ENCODE measurements at regions not wholly inside any gene's neighbourhood (a gene's known extent, or its start where the extent isn't known, plus 50 kb on each side); places are given as distances from the start of the nearest gene placed in this dataset.

DNA sequence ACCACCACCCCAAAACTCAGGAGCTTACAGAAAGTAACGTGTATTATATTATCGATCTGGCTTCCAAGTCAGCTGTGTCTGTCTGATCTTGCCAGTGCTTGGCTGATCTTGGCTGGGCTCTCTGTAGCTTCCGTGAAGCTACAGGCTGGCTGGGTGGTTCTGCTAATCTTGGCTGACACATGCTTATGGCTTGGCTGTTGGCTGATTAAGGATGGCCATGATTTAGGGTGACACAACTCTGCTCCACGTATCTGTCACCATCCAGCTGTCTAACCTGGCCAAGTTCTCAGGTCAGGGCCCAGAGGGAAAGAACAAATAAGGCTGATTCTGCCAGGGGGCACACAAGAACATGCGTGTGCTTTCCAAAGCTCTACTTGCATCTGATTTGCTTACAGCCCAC is 64.7 kb upstream of the PRL start:
- TF ChIP-seq, protein P1, sequence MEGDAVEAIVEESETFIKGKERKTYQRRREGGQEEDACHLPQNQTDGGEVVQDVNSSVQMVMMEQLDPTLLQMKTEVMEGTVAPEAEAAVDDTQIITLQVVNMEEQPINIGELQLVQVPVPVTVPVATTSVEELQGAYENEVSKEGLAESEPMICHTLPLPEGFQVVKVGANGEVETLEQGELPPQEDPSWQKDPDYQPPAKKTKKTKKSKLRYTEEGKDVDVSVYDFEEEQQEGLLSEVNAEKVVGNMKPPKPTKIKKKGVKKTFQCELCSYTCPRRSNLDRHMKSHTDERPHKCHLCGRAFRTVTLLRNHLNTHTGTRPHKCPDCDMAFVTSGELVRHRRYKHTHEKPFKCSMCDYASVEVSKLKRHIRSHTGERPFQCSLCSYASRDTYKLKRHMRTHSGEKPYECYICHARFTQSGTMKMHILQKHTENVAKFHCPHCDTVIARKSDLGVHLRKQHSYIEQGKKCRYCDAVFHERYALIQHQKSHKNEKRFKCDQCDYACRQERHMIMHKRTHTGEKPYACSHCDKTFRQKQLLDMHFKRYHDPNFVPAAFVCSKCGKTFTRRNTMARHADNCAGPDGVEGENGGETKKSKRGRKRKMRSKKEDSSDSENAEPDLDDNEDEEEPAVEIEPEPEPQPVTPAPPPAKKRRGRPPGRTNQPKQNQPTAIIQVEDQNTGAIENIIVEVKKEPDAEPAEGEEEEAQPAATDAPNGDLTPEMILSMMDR (IDR thresholded peaks at IDR 0.05; ENCODE audit: low read depth, low read length), result no peak
- H3K27me3 ChIP-seq, result no peaks in the 10 kb centered on the region; the same call in 1 of the 2 replicates
- no peaks in the 10 kb centered on the region; the same call in 1 of the 2 replicates for H3K9me3 ChIP-seq
- H3K4me1 ChIP-seq, result no peaks in the 10 kb centered on the region
- no peak overlapping the region for H3K4me3 ChIP-seq (ENCODE audit: low read depth, low read length)
- DNase-seq, result no peak
- no peaks in the 10 kb centered on the region for H3K36me3 ChIP-seq

DNA sequence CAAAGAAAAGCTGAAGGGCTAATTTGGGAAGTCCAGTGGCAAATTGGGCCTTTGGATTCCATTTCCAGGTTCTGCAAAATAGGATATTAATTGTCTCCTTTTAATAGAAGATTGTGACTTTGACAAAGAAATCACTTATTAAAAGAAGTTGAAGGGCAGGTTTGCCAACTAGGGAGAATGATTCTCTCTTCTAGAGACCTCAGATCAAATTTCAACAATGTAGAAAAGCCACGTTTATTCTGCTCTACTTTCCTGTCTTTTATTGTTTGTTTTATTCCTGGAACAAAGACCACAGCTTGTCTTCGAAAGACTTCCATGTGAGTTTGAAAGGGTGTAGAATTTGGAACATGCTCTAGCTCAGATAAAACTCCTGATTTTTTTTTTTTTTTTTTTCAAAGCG is 65.5 kb upstream of the PRL start:
- Histone ChIP-seq H3K4me3 (ENCODE audit: low read depth, low read length) (no peak overlapping the region), H3K27me3 (no peaks in the 10 kb centered on the region; the same call in 1 of the 2 replicates), H3K36me3 (no peaks in the 10 kb centered on the region), H3K9me3 (no peaks in the 10 kb centered on the region; the same call in 1 of the 2 replicates), H3K4me1 (no peaks in the 10 kb centered on the region)
- TF ChIP-seq, protein P1 (IDR thresholded peaks at IDR 0.05; ENCODE audit: low read depth, low read length), result no peak
- no peak for DNase-seq

DNA sequence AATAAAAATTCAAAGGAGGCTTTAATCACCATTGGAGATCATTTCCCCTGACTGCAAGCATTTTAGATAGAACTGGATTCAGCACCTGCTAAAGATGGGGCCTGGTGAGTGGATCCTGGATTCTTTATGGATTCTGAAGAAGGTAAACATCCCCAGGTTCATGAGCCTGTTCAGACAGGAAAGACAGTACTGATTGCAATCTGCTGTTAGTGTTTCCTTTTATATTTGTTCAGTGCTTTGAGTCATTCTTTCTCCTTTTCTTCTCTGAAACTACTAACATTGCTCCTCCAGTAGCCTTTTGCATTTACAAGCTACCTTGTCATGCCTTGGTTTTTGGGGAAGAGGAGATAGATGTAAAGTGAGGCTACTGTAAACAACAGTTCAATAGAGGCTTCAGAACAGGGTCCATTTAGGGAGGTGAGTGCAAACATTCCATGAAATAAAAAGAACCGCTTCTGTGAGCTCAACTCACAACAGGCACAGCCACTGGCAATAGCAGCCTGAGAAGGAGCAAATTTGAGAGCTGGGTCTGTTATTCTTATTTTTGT is 66.4 kb upstream of the PRL start:
- no peak for DNase-seq
- no peaks in the 10 kb centered on the region; the same call in 1 of the 2 replicates for H3K27me3 ChIP-seq
- TF ChIP-seq, protein P1 (IDR thresholded peaks at IDR 0.05; ENCODE audit: low read depth, low read length), result no peak
- no peaks in the 10 kb centered on the region for H3K36me3 ChIP-seq
- H3K4me3 ChIP-seq (ENCODE audit: low read depth, low read length), result no peak overlapping the region
- H3K9me3 ChIP-seq, result no peaks in the 10 kb centered on the region; the same call in 1 of the 2 replicates
- H3K4me1 ChIP-seq, result no peaks in the 10 kb centered on the region

DNA sequence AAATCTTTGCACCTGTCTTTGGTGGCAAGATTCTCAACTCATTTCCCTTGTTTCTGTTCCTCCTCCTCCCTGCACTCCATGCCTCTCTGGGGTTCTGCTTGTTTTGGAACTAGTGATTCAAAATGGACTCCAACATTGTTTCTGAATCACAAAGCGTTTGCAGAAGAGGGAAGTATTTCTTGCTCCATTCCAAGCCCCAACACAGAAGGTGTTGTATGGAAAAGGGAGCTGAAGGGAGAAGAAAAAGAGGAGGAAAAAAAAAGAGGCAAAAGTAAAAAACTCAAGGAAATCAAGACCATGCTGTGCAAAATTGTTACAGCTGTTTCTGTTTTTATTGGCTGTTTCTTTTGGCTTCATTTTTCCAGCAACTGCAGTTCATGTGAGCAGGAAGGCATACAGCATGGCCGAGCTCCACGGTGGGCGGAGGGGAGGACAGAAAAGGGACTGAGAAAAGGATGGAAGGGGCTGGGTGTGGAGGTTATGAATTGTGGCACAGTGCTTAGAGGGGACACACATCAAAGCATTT is 66.9 kb upstream of the PRL start:
- Histone ChIP-seq H3K27me3 (no peaks in the 10 kb centered on the region; the same call in 1 of the 2 replicates), H3K36me3 (no peaks in the 10 kb centered on the region), H3K4me3 (ENCODE audit: low read depth, low read length) (no peak overlapping the region), H3K9me3 (no peaks in the 10 kb centered on the region; the same call in 1 of the 2 replicates), H3K4me1 (no peaks in the 10 kb centered on the region)
- TF ChIP-seq, protein P1 (IDR thresholded peaks at IDR 0.05; ENCODE audit: low read depth, low read length), result no peak
- no peak for DNase-seq

DNA sequence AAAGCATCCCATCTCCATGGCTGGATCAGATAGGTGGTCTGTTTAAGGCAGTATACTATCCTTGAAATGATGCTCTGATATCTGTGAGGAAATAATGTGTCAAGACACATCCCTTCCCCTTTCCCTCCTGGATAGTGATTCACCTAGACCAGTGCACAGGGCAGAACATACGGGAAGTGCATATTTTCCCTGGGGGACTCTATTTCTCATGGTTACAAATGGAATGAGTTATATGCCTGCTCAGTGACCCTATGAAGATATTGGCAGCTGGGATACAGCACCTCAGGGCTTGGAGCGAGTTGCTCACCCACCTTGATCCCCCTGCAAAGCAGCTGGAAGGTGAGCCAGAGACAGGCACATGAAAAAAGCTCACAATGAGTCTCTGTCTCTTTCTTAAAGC is 67.5 kb upstream of the PRL start:
- Histone ChIP-seq H3K36me3 (no peaks in the 10 kb centered on the region), H3K27me3 (no peaks in the 10 kb centered on the region; the same call in 1 of the 2 replicates), H3K9me3 (no peaks in the 10 kb centered on the region; the same call in 1 of the 2 replicates), H3K4me3 (ENCODE audit: low read depth, low read length) (no peak overlapping the region), H3K4me1 (no peaks in the 10 kb centered on the region)
- TF ChIP-seq, protein P1 (IDR thresholded peaks at IDR 0.05; ENCODE audit: low read depth, low read length), result no peak
- no peak for DNase-seq

DNA sequence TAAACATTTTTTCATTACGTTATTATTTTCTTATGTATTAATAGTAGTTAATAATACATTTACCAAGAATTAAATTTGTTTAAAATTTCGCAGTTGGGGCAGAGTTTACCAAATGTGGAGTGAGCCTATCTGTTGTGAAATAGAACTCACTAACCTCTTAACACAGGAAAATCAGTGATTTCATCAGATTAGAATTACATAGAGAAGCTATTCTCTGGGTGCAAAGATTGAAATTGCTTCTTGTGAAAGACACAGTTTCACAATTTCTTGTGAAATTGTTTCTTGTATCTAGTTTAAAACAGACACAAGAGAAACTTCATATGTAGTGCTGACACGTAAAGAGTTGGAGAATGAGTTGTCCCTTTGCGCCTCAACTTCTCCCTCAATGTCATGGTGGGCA is 69.4 kb upstream of the PRL start:
- H3K9me3 ChIP-seq, result no peaks in the 10 kb centered on the region; the same call in 1 of the 2 replicates
- DNase-seq, result no peak
- H3K36me3 ChIP-seq, result no peaks in the 10 kb centered on the region
- no peak overlapping the region for H3K4me3 ChIP-seq (ENCODE audit: low read depth, low read length)
- no peaks in the 10 kb centered on the region for H3K4me1 ChIP-seq
- TF ChIP-seq, protein P1 (IDR thresholded peaks at IDR 0.05; ENCODE audit: low read depth, low read length), result no peak
- H3K27me3 ChIP-seq, result no peaks in the 10 kb centered on the region
